H1 (cell line): ENCODE measurements at regions not wholly inside any gene's neighbourhood (a gene's known extent, or its start where the extent isn't known, plus 50 kb on each side); places are given as distances from the start of the nearest gene placed in this dataset.

Experiments
- CTCF ChIA-PET: fragments of 300-600 bp; sonication (Branson Sonifier 250); formaldehyde crosslinking; loops from one replicate; lab custom pipeline; 2021; ENCODE audit not compliant: partially characterized antibody; lab: Charles Lee
- POLR2A ChIA-PET: fragments of 300-600 bp; sonication (Branson Sonifier 250); formaldehyde crosslinking; loops from one replicate; lab custom pipeline; 2021; ENCODE audit warnings: inconsistent platforms; ENCODE audit not compliant: partially characterized antibody; lab: Charles Lee
- DNase-seq, 2 experiments: peaks; one replicate each; pipeline versions ENCODE4 v3.0.0 to v3.0.0-alpha.2; 2010 to 2022; ENCODE audit warnings: low spot score in 2 of 2, low read depth in 1 of 2, mixed read lengths in 1 of 2
- FAIRE-seq: peaks from 2 replicates; lab custom pipeline; 2011; peaks lifted over from hg19 to GRCh38; lab: Jason Lieb, UNC
- H2AFZ ChIP-seq: 2 replicates; pipeline ENCODE4 v1.8.1; 2012; ENCODE audit warnings: low read length, inconsistent platforms
- H2AK5ac ChIP-seq: 2 replicates; pipeline ENCODE4 v1.6.1; 2013; ENCODE audit warnings: low read depth, low read length
- H2BK120ac ChIP-seq: replicated peaks from 2 replicates; pipeline ENCODE3; 2013; ENCODE audit warnings: low read depth, low read length, inconsistent platforms
- H2BK12ac ChIP-seq: 2 replicates; pipeline ENCODE4 v1.6.1; 2013; ENCODE audit warnings: low read depth, low read length
- H2BK15ac ChIP-seq: 2 replicates; pipeline ENCODE4 v1.6.1; 2013; ENCODE audit warnings: low read length
- H2BK20ac ChIP-seq: 2 replicates; pipeline ENCODE4 v1.6.1; 2013; ENCODE audit warnings: low read length
- H2BK5ac ChIP-seq: 2 replicates; pipeline ENCODE4 v1.6.1; 2013; ENCODE audit warnings: low read depth, low read length
- H3K14ac ChIP-seq: 2 replicates; pipeline ENCODE4 v1.6.1; 2013; ENCODE audit warnings: inconsistent platforms; ENCODE audit not compliant: insufficient read length
- H3K18ac ChIP-seq: 2 replicates; pipeline ENCODE4 v1.6.1; 2013; ENCODE audit warnings: low read length; ENCODE audit errors: extremely low read depth
- H3K23ac ChIP-seq: 2 replicates; pipeline ENCODE4 v1.6.1; 2013; ENCODE audit warnings: inconsistent platforms; ENCODE audit not compliant: insufficient read length
- H3K23me2 ChIP-seq: 2 replicates; pipeline ENCODE4 v1.6.1; 2013; ENCODE audit warnings: low read depth, low read length
- H3K27ac ChIP-seq: 2 replicates; pipeline ENCODE4 v1.6.1; 2011; ENCODE audit warnings: low read depth, low read length, inconsistent platforms
- H3K27me3 ChIP-seq, 4 experiments: replicated peaks in 1 of 4; 1 replicate in 1 of 4; 2 replicates in 3 of 4; pipeline versions ENCODE4 v1.6.1 to v1.8.1; 2011 to 2013; ENCODE audit warnings: low read length in 3 of 4, mild to moderate bottlenecking in 3 of 4, inconsistent platforms in 2 of 4, mixed read lengths in 2 of 4, moderate library complexity in 1 of 4; ENCODE audit not compliant: control insufficient read depth in 3 of 4, insufficient read depth in 3 of 4; ENCODE audit errors: extremely low read depth in 1 of 4
- H3K36me3 ChIP-seq, 4 experiments: 2 replicates each; pipeline versions ENCODE4 v1.6.1 to v1.8.1; 2011 to 2013; ENCODE audit warnings: mild to moderate bottlenecking in 4 of 4, low read length in 3 of 4, moderate library complexity in 2 of 4, control low read depth in 1 of 4, inconsistent platforms in 1 of 4; ENCODE audit not compliant: insufficient read depth in 4 of 4, control insufficient read depth in 2 of 4
- H3K4ac ChIP-seq: replicated peaks from 2 replicates; pipeline ENCODE3; 2013; ENCODE audit warnings: low read length, low read depth, mixed read lengths, inconsistent platforms; ENCODE audit not compliant: insufficient read length
- H3K4me1 ChIP-seq, 4 experiments: replicated peaks in 1 of 4; 1 replicate in 1 of 4; 2 replicates in 3 of 4; pipeline versions ENCODE4 v1.6.1 to v1.8.1; 2011 to 2013; ENCODE audit warnings: low read length in 3 of 4, inconsistent platforms in 2 of 4, mixed read lengths in 1 of 4; ENCODE audit not compliant: insufficient read depth in 4 of 4, control insufficient read depth in 3 of 4
- H3K4me2 ChIP-seq, 2 experiments: 2 replicates each; pipeline versions ENCODE4 v1.6.1 to v1.8.1; 2011 to 2013; ENCODE audit warnings: low read depth in 2 of 2, low read length in 2 of 2, control low read depth in 1 of 2, inconsistent platforms in 1 of 2, mild to moderate bottlenecking in 1 of 2; ENCODE audit not compliant: insufficient read depth in 1 of 2
- H3K4me3 ChIP-seq, 4 experiments: fragments of 200-600, 300-600 bp in 1 of 4; sonication (generic), shearing (Covaris generic), sonication (Bioruptor Twin) in 1 of 4; 2 replicates each; pipeline versions ENCODE4 v1.5.1 to v1.8.1; 2011 to 2016; ENCODE audit warnings: low read length in 4 of 4, low read depth in 3 of 4, control low read depth in 2 of 4, inconsistent platforms in 2 of 4, mild to moderate bottlenecking in 2 of 4, mixed read lengths in 1 of 4, moderate library complexity in 1 of 4; ENCODE audit not compliant: insufficient read depth in 2 of 4; ENCODE audit errors: extremely low read depth in 1 of 4
- H3K56ac ChIP-seq: replicated peaks from 2 replicates; pipeline ENCODE3; 2013; ENCODE audit warnings: low read depth, mild to moderate bottlenecking, mixed read lengths, low read length, inconsistent platforms; ENCODE audit not compliant: insufficient read length
- H3K79me1 ChIP-seq: 2 replicates; pipeline ENCODE4 v1.6.1; 2013; ENCODE audit warnings: low read depth, low read length, control low read depth
- H3K79me2 ChIP-seq, 2 experiments: 2 replicates each; pipeline versions ENCODE4 v1.6.1 to v1.8.1; 2012 to 2013; ENCODE audit warnings: low read length in 2 of 2, mild to moderate bottlenecking in 2 of 2, inconsistent platforms in 1 of 2; ENCODE audit not compliant: insufficient read depth in 2 of 2, control insufficient read depth in 1 of 2
- H3K9ac ChIP-seq, 4 experiments: replicated peaks in 1 of 4; 1 replicate in 1 of 4; 2 replicates in 3 of 4; pipeline versions ENCODE4 v1.6.1 to v1.8.1; 2011 to 2013; ENCODE audit warnings: low read depth in 3 of 4, low read length in 3 of 4, control low read depth in 2 of 4, mild to moderate bottlenecking in 2 of 4, moderate library complexity in 2 of 4, inconsistent platforms in 1 of 4; ENCODE audit errors: extremely low read depth in 1 of 4
- H3K9me3 ChIP-seq, 2 experiments: 2 replicates each; pipeline versions ENCODE4 v1.6.1 to v1.8.1; 2012 to 2013; ENCODE audit warnings: mild to moderate bottlenecking in 2 of 2, moderate library complexity in 2 of 2, control low read depth in 1 of 2, inconsistent platforms in 1 of 2, low read depth in 1 of 2, low read length in 1 of 2, mixed read lengths in 1 of 2; ENCODE audit not compliant: insufficient read depth in 2 of 2
- H4K20me1 ChIP-seq, 2 experiments: replicated peaks in 1 of 2; 2 replicates each; pipeline versions ENCODE3 to v1.8.1; 2011 to 2013; ENCODE audit warnings: inconsistent platforms in 2 of 2, low read length in 2 of 2, mild to moderate bottlenecking in 1 of 2; ENCODE audit not compliant: insufficient read depth in 2 of 2, control insufficient read depth in 1 of 2
- H4K5ac ChIP-seq: 2 replicates; pipeline ENCODE4 v1.6.1; 2013; ENCODE audit warnings: low read length, low read depth, mixed read lengths, inconsistent platforms; ENCODE audit not compliant: insufficient read length
- H4K8ac ChIP-seq: 2 replicates; pipeline ENCODE4 v1.8.0; 2013; ENCODE audit warnings: mild to moderate bottlenecking, moderate library complexity, low read length, inconsistent platforms; ENCODE audit not compliant: insufficient read depth; ENCODE audit errors: extremely low read depth
- H4K91ac ChIP-seq: replicated peaks from 2 replicates; pipeline ENCODE3; 2013; ENCODE audit warnings: low read length, mixed read lengths, inconsistent platforms; ENCODE audit not compliant: insufficient read length
- CHD1 ChIP-seq: IDR thresholded peaks from 2 replicates; pipeline ENCODE4 v1.6.1; 2012; ENCODE audit warnings: low read depth, low read length, improper control_type of control experiment
- CTCF ChIP-seq, 3 experiments: IDR thresholded peaks; 1 replicate in 2 of 3; 2 replicates in 1 of 3; pipeline versions ENCODE4 v1.5.1 to v1.6.1; 2011; ENCODE audit warnings: low read length in 3 of 3, mild to moderate bottlenecking in 3 of 3, inconsistent platforms in 2 of 3, low read depth in 1 of 3, moderate library complexity in 1 of 3; ENCODE audit not compliant: insufficient read depth in 1 of 3; ENCODE audit errors: control extremely low read depth in 1 of 3
- JUND ChIP-seq: IDR thresholded peaks from 2 replicates; pipeline ENCODE4 v1.6.1; 2011; ENCODE audit warnings: mild to moderate bottlenecking, improper control_type of control experiment, low read length
- KDM1A ChIP-seq: fragments of 200-600, 300-600 bp; sonication (generic); IDR thresholded peaks from 2 replicates; pipeline ENCODE4 v1.7.1; 2016; ENCODE audit warnings: mild to moderate bottlenecking, low read length, borderline replicate concordance
- NANOG ChIP-seq: IDR thresholded peaks from 2 replicates; pipeline ENCODE4 v1.6.1; 2011; ENCODE audit warnings: low read length, low read depth, mild to moderate bottlenecking, inconsistent platforms; ENCODE audit not compliant: insufficient read depth, poor library complexity, severe bottlenecking
- PHF8 ChIP-seq: fragments of 200-600 bp; sonication (generic); conservative IDR thresholded peaks from 2 replicates; pipeline ENCODE4 v1.7.1; 2012; ENCODE audit warnings: low read depth, mild to moderate bottlenecking, inconsistent platforms, low read length, moderate library complexity
- POLR2AphosphoS5 ChIP-seq: IDR thresholded peaks from 2 replicates; pipeline ENCODE4 v1.6.1; 2011; ENCODE audit warnings: low read depth, low read length
- RNF2 ChIP-seq: fragments of 200-900, 300-1000 bp; sonication (generic); IDR thresholded peaks from 2 replicates; pipeline ENCODE4 v1.7.1; 2016; ENCODE audit warnings: borderline replicate concordance, low read depth, mild to moderate bottlenecking, antibody characterized with exemption, low read length; ENCODE audit not compliant: poor library complexity, severe bottlenecking; ENCODE audit errors: missing control alignments
- SIRT6 ChIP-seq: IDR thresholded peaks from one replicate; pipeline ENCODE4 v1.7.1; 2012; ENCODE audit warnings: low read length, inconsistent platforms
- SIX5 ChIP-seq: IDR thresholded peaks from 2 replicates; pipeline ENCODE4 v1.6.1; 2011; ENCODE audit warnings: mild to moderate bottlenecking, low read depth, low read length
- SUZ12 ChIP-seq: fragments of 200-600 bp; sonication (generic); IDR thresholded peaks from 2 replicates; pipeline ENCODE4 v1.6.1; 2012; ENCODE audit warnings: mild to moderate bottlenecking, inconsistent platforms, low read length, moderate library complexity, mixed read lengths
- TCF12 ChIP-seq: IDR thresholded peaks from 2 replicates; pipeline ENCODE4 v1.6.1; 2011; ENCODE audit warnings: low read depth, mild to moderate bottlenecking, low read length
- TEAD4 ChIP-seq: IDR thresholded peaks from 2 replicates; pipeline ENCODE4 v1.6.1; 2012; ENCODE audit warnings: low read depth, low read length, inconsistent platforms, mixed read lengths
- WGBS, 2 experiments: shearing (Covaris generic) in 1 of 2; methylation state at CpG; one replicate each; pipeline versions ENCODE4 v1.1.6 to v1.1.7; 2013 to 2015; ENCODE audit warnings: low lambda C conversion rate in 2 of 2, mixed read lengths in 2 of 2, inconsistent platforms in 1 of 2, low coverage in 1 of 2, missing lambda C conversion rate in 1 of 2; ENCODE audit not compliant: insufficient replicate concordance in 2 of 2, insufficient coverage in 1 of 2, insufficient read length in 1 of 2; ENCODE audit errors: extremely low coverage in 1 of 2, missing lambda C conversion rate in 1 of 2; 5-methylcytosine and 5-hydroxymethylcytosine counted together

- Histone ChIP-seq H3K9ac (no peak overlapping the region), H3K4me1 (no peaks in the 10 kb centered on the region), H2BK12ac (no peak overlapping the region), H3K56ac (no peak overlapping the region), H4K91ac (no peak overlapping the region), H3K23me2 (no peaks in the 10 kb centered on the region), H3K79me1 (no peaks in the 10 kb centered on the region), H3K18ac (no peak overlapping the region), H3K4ac (no peak overlapping the region), H2BK120ac (no peak overlapping the region), H3K4me3 (no peak overlapping the region), H3K79me2 (no peaks in the 10 kb centered on the region), H4K20me1 (no peaks in the 10 kb centered on the region), H3K14ac (no peak overlapping the region), H4K8ac (no peak overlapping the region), H3K27me3 (no peaks in the 10 kb centered on the region), H4K5ac (no peak overlapping the region), H3K27ac (no peak overlapping the region), H2AFZ (no peak overlapping the region), H3K4me2 (no peak overlapping the region), H3K36me3 (no peaks in the 10 kb centered on the region), H2BK5ac (no peak overlapping the region), H2BK20ac (no peak overlapping the region), H2AK5ac (no peak overlapping the region), H3K23ac (no peak overlapping the region), H2BK15ac (no peak overlapping the region), H3K9me3 (peaks cover 51 to 68% of the 10 kb centered on the region in 2 experiments)
- ChIA-PET CTCF (no interaction called here), POLR2A (no interaction called here)
- WGBS, 2 experiments: 65% methylated on average over 1 of the region's 1 CpG; no CpG with 5 or more reads in 1 of the 2 experiments
- no peak for FAIRE-seq
- no peak for DNase-seq
- TF ChIP-seq TCF12: no peak
- TF ChIP-seq SUZ12: no peak
- no peak for TF ChIP-seq NANOG
- TF ChIP-seq TEAD4: no peak
- no peak for TF ChIP-seq SIRT6
- TF ChIP-seq RNF2: no peak
- TF ChIP-seq JUND: no peak
- TF ChIP-seq POLR2AphosphoS5: no peak
- TF ChIP-seq CHD1: no peak
- no peak for TF ChIP-seq PHF8
- TF ChIP-seq SIX5: no peak
- TF ChIP-seq CTCF (IDR thresholded peaks at IDR 0.05; ENCODE audit: control extremely low read depth in 1 of 3, insufficient read depth in 1 of 3, low read depth in 1 of 3, low read length in 3 of 3): no peak
- no peak for TF ChIP-seq KDM1A
Observed at GRCh38 chr18:71597219-71597618, 946.9 kb downstream of the CBLN2 start.
